ENCODE measurements at regions not wholly inside any gene's neighbourhood (a gene's known extent, or its start where the extent isn't known, plus 50 kb on each side); places are given as distances from the start of the nearest gene placed in this dataset.

GRCh38 chr4:66926687-66927086, 618.6 kb downstream of the CENPC start:
- TF ChIP-seq CTCF (IDR thresholded peaks at IDR 0.05; ENCODE audit: insufficient read depth, low read depth, low read length): no peak
- no peak for TF ChIP-seq EZH2 (IDR thresholded peaks at IDR 0.05; ENCODE audit: insufficient read depth, low read length)

Measured in astrocyte (in vitro differentiated cells and primary cell).